ENCODE measurements at regions not wholly inside any gene's neighbourhood (a gene's known extent, or its start where the extent isn't known, plus 50 kb on each side); places are given as distances from the start of the nearest gene placed in this dataset.

DNA sequence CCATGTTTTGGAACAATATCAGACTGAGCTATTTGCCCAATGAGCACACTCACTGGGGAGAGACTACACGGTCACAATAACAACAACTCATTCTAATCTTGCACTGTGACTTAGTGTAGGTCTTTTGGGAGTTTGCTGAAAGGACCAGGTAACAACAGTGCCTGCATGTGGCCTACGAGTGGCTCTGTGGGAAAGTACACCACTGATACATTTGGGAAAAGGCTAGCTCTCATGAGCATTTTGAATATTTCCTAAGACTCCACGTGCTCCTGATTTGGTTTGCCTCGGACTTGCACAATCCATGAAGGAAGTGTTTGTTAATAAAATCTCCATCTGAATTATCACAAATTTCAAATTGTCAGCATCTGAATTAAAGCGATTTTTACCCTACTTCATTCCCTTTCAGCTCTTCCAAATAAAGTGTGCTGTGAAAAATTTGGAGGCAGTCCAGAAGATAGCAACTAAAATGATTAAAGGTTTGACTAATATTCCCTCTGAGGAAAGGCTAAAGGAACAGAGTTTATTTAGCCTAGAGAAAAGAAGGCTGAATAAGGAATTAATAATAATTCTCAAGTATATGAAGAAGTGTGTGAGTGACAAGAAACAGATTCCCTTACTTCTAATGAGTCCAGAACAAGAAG, 406.4 kb downstream of the PPARGC1A start:
- no peak for TF ChIP-seq FOXP1 (IDR thresholded peaks at IDR 0.05)
- TF ChIP-seq FOXP1 (CRISPR knock-in tag; IDR thresholded peaks at IDR 0.05) = no peak
- no peak for TF ChIP-seq EZH2 (conservative IDR thresholded peaks at IDR 0.05; ENCODE audit: low read depth, low read length)
- TF ChIP-seq ZNF850 (CRISPR knock-in tag; conservative IDR thresholded peaks at IDR 0.05) = no peak
- TF ChIP-seq KDM5B (CRISPR knock-in tag; IDR thresholded peaks at IDR 0.05; ENCODE audit: borderline replicate concordance) = no peak
- TF ChIP-seq, protein P1, sequence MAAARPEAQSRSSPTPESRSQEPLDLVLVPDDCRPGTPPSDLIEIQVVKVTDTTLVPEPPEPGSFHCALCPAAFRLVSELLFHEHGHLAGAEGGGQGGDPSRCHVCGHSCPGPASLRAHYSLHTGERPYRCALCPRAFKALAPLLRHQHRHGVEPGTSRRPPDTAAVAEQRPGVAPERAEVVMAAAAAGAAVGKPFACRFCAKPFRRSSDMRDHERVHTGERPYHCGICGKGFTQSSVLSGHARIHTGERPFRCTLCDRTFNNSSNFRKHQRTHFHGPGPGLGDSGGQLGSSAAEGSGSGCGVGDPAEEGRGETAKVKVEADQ (CRISPR knock-in tag; IDR thresholded peaks at IDR 0.05; ENCODE audit: borderline replicate concordance) = no peak
- no peak for TF ChIP-seq ZNF644 (CRISPR knock-in tag; IDR thresholded peaks at IDR 0.05; ENCODE audit: low read depth)

Data from HepG2 (cell line).